ENCODE measurements at regions not wholly inside any gene's neighbourhood (a gene's known extent, or its start where the extent isn't known, plus 50 kb on each side); places are given as distances from the start of the nearest gene placed in this dataset.

GRCh38 chrX:44619039-44619438 lies 76.4 kb upstream of the FUNDC1 start:
- no peak overlapping the region for H3K4me3 ChIP-seq
- no peak for DNase-seq
- H3K9me3 ChIP-seq: no peaks in the 10 kb centered on the region
- no peak overlapping the region for H3K27ac ChIP-seq
- no peaks in the 10 kb centered on the region for H3K4me1 ChIP-seq
- no peaks in the 10 kb centered on the region for H3K27me3 ChIP-seq
- intact Hi-C loops (cut with DNase I; ENCODE audit: low total_unique reads): no loop called here
- no peak for TF ChIP-seq CTCF (IDR thresholded peaks at IDR 0.05)
- no peaks in the 10 kb centered on the region for H3K36me3 ChIP-seq

GRCh38 chrX:44596277-44596676 lies 53.6 kb upstream of the FUNDC1 start:
- intact Hi-C loops (cut with DNase I; ENCODE audit: low total_unique reads): no loop called here
- DNase-seq: no peak
- H3K4me1 ChIP-seq: no peaks in the 10 kb centered on the region

More at GRCh38 chrX:44596277-44596676, 53.6 kb upstream of the FUNDC1 start:
- no peak overlapping the region for H3K4me3 ChIP-seq
- no peaks in the 10 kb centered on the region for H3K27me3 ChIP-seq
- peaks cover 0 to 6% (median 6%) of the 10 kb centered on the region in 3 donors for H3K9me3 ChIP-seq
- H3K27ac ChIP-seq: no peak overlapping the region
- H3K36me3 ChIP-seq: no peaks in the 10 kb centered on the region
- no peak for TF ChIP-seq CTCF (IDR thresholded peaks at IDR 0.05)

Data from tibial artery (tissue), 4 donors.